GM06990 (cell line): ENCODE measurements at regions not wholly inside any gene's neighbourhood (a gene's known extent, or its start where the extent isn't known, plus 50 kb on each side); places are given as distances from the start of the nearest gene placed in this dataset.

ENCODE experiments used
- DNase-seq: peaks from one replicate; pipeline ENCODE4 v3.0.0-alpha.2; 2011; ENCODE audit not compliant: insufficient read length; ENCODE audit errors: extremely low read depth
- H3K27me3 ChIP-seq: replicated peaks from 2 replicates; pipeline ENCODE4 v1.6.0; 2011; ENCODE audit warnings: low read length; ENCODE audit not compliant: control insufficient read depth, insufficient read depth
- H3K36me3 ChIP-seq: 2 replicates; pipeline ENCODE4 v1.5.1; 2011; ENCODE audit warnings: low read length; ENCODE audit not compliant: control insufficient read depth, insufficient read depth
- H3K4me3 ChIP-seq: replicated peaks from 2 replicates; pipeline ENCODE4 v1.5.1; 2011; ENCODE audit warnings: low read depth, mild to moderate bottlenecking, control low read depth, low read length
- TF ChIP-seq, protein P1 (sequence below): IDR thresholded peaks from 2 replicates; pipeline ENCODE4 v1.5.1; 2011; ENCODE audit warnings: low read length, control low read depth, mild to moderate bottlenecking, inconsistent platforms; ENCODE audit not compliant: insufficient read depth, poor library complexity, severe bottlenecking

DNA sequence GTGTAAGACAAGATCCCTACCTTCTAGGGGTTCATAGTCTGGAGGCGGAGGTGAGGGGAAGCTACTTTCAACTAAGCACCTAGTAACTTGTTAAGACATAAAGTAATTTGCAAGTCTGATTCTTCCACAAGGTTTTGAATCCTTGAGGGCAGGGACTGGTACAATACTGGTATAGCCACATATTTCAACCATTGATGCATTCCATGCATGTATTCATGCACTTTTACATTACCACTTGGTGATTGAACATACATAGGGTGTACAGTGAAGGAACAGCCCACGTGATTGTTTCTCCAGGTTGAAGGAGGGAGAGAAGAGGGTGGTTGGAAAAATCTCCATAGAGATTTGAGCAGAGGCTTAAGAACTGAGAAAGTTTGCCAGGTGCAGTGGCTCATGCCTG is 62.0 kb upstream of the PAX6 start:
- no peak for DNase-seq
- TF ChIP-seq, protein P1, sequence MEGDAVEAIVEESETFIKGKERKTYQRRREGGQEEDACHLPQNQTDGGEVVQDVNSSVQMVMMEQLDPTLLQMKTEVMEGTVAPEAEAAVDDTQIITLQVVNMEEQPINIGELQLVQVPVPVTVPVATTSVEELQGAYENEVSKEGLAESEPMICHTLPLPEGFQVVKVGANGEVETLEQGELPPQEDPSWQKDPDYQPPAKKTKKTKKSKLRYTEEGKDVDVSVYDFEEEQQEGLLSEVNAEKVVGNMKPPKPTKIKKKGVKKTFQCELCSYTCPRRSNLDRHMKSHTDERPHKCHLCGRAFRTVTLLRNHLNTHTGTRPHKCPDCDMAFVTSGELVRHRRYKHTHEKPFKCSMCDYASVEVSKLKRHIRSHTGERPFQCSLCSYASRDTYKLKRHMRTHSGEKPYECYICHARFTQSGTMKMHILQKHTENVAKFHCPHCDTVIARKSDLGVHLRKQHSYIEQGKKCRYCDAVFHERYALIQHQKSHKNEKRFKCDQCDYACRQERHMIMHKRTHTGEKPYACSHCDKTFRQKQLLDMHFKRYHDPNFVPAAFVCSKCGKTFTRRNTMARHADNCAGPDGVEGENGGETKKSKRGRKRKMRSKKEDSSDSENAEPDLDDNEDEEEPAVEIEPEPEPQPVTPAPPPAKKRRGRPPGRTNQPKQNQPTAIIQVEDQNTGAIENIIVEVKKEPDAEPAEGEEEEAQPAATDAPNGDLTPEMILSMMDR = no peak
- H3K36me3 ChIP-seq = no peaks in the 10 kb centered on the region
- H3K27me3 ChIP-seq = no peaks in the 10 kb centered on the region; the same call in 1 of the 2 replicates
- no peak overlapping the region for H3K4me3 ChIP-seq

DNA sequence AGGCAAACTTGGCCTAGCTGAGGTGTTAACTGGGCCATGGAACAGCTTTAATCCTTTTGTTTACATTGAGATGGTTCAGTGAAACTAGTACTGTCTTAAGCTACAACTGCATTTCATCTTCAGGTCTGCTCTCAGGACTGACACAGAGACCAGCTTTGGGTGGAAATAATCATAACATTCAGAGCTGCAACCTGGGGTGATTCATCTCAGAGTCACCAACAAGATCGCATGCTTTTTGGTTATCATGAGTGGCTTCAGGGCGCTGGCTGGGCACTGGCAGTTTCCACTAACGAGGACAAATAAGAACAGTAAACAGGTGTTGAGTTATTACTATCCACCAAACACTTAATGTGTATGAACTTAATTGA is 60.9 kb upstream of the PAX6 start:
- DNase-seq = no peak

DNA sequence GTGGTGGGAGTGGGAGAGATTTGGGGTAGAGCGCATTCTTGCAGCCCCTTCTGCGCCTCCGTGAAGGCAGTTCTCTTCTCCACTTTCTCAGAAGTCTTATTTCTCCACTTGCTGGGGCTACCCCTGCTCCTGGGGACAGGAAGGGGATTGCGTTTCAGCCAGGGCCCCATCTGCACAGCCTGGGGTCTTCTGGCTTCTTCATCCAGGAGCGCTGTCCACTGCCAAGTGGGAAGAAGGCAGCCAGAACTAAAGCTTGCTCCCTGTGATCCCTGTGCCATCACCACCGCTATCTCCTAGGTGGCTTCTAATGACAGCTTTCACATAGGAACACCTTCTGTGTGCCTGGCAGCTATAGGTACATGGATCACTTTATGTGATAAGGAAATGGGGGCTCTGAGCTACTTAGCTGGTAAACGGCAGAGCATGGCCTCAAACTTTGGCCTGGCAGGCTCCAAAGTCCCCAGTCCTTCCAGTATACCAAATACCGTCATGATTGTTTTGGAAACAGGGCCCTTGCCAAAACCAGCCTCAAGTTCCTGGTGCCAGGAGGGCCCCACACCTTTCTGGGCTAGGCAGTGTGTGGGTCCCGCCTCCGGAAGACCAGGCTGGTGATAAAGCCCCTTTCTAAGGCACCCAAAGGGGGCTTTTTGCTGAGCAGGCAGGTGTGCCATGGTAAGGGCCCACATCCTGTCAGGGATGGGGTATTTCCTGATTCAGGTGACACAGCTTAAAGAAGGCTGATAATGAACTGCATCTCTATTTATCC is 60.4 kb upstream of the PAX6 start:
- Histone ChIP-seq H3K36me3 (no peaks in the 10 kb centered on the region), H3K4me3 (no peak overlapping the region), H3K27me3 (no peaks in the 10 kb centered on the region; the same call in 1 of the 2 replicates)
- DNase-seq = no peak
- TF ChIP-seq, protein P1 = no peak

More for the DNA sequence above, 60.9 kb upstream of the PAX6 start:
- H3K27me3 ChIP-seq = no peaks in the 10 kb centered on the region; the same call in 1 of the 2 replicates
- TF ChIP-seq, protein P1 = no peak
- no peaks in the 10 kb centered on the region for H3K36me3 ChIP-seq
- H3K4me3 ChIP-seq = no peak overlapping the region

DNA sequence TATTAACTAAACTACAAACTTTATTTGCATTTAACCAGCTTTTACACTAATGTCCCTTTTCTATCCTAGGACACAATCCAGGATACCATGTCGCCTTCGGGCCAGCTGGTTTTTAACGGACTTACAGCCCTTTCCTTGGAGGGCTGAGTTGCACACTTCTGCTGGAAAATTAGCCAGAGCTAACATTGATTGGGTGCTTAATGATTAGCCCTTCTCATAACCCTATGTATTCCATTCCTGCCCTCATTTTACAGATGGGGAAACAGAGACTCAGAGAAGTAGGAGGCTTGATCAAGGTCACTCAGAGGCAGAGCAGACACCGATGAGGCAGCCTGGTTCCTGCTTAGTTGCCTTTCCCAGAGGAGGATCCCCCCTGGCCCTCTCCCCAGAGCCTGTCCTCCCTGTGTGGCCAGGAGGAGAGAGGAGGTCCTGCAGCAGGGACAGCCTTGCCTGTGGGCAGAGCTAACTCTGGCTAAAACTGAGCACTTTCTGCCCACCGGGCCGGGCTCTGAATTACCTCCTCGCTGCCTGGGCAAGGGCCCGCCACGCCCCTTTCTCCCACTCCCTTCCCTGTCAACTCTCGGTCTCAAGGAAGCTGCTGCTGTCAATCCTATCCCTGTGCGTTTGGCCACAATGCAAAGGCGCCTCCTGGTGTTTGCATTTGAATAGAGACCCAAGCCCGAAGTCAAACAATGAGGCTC is 59.6 kb upstream of the PAX6 start:
- no peak overlapping the region for H3K4me3 ChIP-seq
- H3K27me3 ChIP-seq = no peaks in the 10 kb centered on the region; the same call in 1 of the 2 replicates
- peak; percentile 9 for DNase-seq
- TF ChIP-seq, protein P1 = peak; percentile 69
- no peaks in the 10 kb centered on the region for H3K36me3 ChIP-seq

DNA sequence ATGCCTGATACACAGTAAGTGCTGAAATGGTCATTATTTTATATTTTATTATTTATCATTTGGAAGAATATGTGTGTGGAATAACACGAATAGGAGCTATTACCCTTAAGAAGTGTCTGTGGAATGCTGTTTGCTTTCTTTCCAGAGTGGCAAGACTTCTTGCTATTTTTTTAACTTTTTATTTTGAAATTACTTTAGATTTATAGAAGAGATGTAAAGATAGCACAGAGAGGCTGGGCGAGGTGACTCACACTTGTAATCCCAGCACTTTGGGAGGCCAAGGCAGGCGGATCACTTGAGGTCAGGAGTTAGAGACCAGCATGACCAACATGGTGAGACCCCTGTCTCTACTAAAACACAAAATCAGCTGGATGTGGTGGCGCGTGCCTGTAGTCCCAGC is 58.9 kb upstream of the PAX6 start:
- no peak overlapping the region for H3K4me3 ChIP-seq
- no peaks in the 10 kb centered on the region; the same call in 1 of the 2 replicates for H3K27me3 ChIP-seq
- no peak for DNase-seq
- TF ChIP-seq, protein P1 = no peak
- H3K36me3 ChIP-seq = no peaks in the 10 kb centered on the region
